CD4-positive, alpha-beta T cell treated with Interleukin-10 for 1 hour (primary cell): ENCODE measurements at regions not wholly inside any gene's neighbourhood (a gene's known extent, or its start where the extent isn't known, plus 50 kb on each side); places are given as distances from the start of the nearest gene placed in this dataset.

Experiments
- DNase-seq: peaks from one replicate; pipeline ENCODE4 v3.0.0-alpha.2; 2020

- no peak for DNase-seq
These were observed 76.1 kb upstream of the TMEM33 start for GRCh38 chr4:41859087-41859486.

- DNase-seq: no peak
These were observed 78.0 kb upstream of the TMEM33 start for GRCh38 chr4:41857226-41857641.

- DNase-seq: no peak
These were observed 78.4 kb upstream of the TMEM33 start for GRCh38 chr4:41856797-41857196.

GRCh38 chr4:41853973-41854372 lies 81.3 kb upstream of the TMEM33 start:
- DNase-seq: no peak

GRCh38 chr4:41852229-41852628 lies 83.0 kb upstream of the TMEM33 start:
- no peak for DNase-seq

GRCh38 chr4:41851621-41852020 lies 83.6 kb upstream of the TMEM33 start:
- DNase-seq: no peak

- no peak for DNase-seq
These were observed 90.9 kb upstream of the TMEM33 start for GRCh38 chr4:41844327-41844726.

GRCh38 chr4:41839916-41840854 lies 91.7 kb upstream of the PHOX2B start:
- no peak for DNase-seq

GRCh38 chr4:41838590-41838989 lies 90.1 kb upstream of the PHOX2B start:
- no peak for DNase-seq

GRCh38 chr4:41835321-41835995 lies 86.9 kb upstream of the PHOX2B start:
- DNase-seq: no peak

- no peak for DNase-seq
These were observed 84.4 kb upstream of the PHOX2B start for GRCh38 chr4:41832961-41833360.

- no peak for DNase-seq
These were observed 73.8 kb upstream of the PHOX2B start for GRCh38 chr4:41822325-41822724.

GRCh38 chr4:41820473-41820872 lies 71.9 kb upstream of the PHOX2B start:
- no peak for DNase-seq

- no peak for DNase-seq
These were observed 71.1 kb upstream of the PHOX2B start for GRCh38 chr4:41819621-41820020.

- DNase-seq: no peak
These were observed 66.9 kb upstream of the PHOX2B start for GRCh38 chr4:41815473-41815872.

GRCh38 chr4:41814565-41814964 lies 66.0 kb upstream of the PHOX2B start:
- no peak for DNase-seq

- no peak for DNase-seq
These were observed 58.3 kb upstream of the PHOX2B start for GRCh38 chr4:41806807-41807206.

GRCh38 chr4:41802590-41802989 lies 54.1 kb upstream of the PHOX2B start:
- no peak for DNase-seq

GRCh38 chr4:41799126-41799525 lies 50.6 kb upstream of the PHOX2B start:
- DNase-seq: no peak
